ENCODE measurements at regions not wholly inside any gene's neighbourhood (a gene's known extent, or its start where the extent isn't known, plus 50 kb on each side); places are given as distances from the start of the nearest gene placed in this dataset.

- no peak for TF ChIP-seq USF1 (IDR thresholded peaks at IDR 0.05; ENCODE audit: borderline replicate concordance, low read depth)
These were observed 133.2 kb upstream of the JAG1 start (continued) for GRCh38 chr20:10807013-10807412.

GRCh38 chr20:10812759-10813327, 139.0 kb upstream of the JAG1 start:
- Histone ChIP-seq H3K4me2 (no peak overlapping the region), H3K27me3 (ENCODE audit: insufficient read depth) (no peaks in the 10 kb centered on the region), H3K9ac (no peak overlapping the region), H3F3A (replicated peaks; ENCODE audit: insufficient read depth) (no peaks in the 10 kb centered on the region), H3K4me1 (ENCODE audit: control insufficient read depth in 1 of 2, insufficient read depth in 2 of 2, low read depth in 1 of 2, low read length in 1 of 2) (no peaks in the 10 kb centered on the region), H3K4me3 (ENCODE audit: low read depth in 2 of 2, low read length in 1 of 2) (no peak overlapping the region), H2AFZ (ENCODE audit: low read depth) (no peak overlapping the region), H4K20me1 (ENCODE audit: insufficient read depth) (no peaks in the 10 kb centered on the region), H3K9me3 (no peaks in the 10 kb centered on the region), H3K36me3 (replicated peaks in 1 of 2; ENCODE audit: control insufficient read depth in 1 of 2, insufficient read depth in 2 of 2, low read length in 1 of 2) (no peaks in the 10 kb centered on the region), H3K27ac (ENCODE audit: low read depth in 2 of 2, low read length in 1 of 2) (no peak overlapping the region), H3K9me2 (no peaks in the 10 kb centered on the region), H3K79me2 (ENCODE audit: insufficient read depth) (no peaks in the 10 kb centered on the region)
- 83% methylated on average over 10 of the region's 10 CpGs for WGBS (ENCODE audit: low lambda C conversion rate)
- DNase-seq = no peak
- TF ChIP-seq, protein P1, sequence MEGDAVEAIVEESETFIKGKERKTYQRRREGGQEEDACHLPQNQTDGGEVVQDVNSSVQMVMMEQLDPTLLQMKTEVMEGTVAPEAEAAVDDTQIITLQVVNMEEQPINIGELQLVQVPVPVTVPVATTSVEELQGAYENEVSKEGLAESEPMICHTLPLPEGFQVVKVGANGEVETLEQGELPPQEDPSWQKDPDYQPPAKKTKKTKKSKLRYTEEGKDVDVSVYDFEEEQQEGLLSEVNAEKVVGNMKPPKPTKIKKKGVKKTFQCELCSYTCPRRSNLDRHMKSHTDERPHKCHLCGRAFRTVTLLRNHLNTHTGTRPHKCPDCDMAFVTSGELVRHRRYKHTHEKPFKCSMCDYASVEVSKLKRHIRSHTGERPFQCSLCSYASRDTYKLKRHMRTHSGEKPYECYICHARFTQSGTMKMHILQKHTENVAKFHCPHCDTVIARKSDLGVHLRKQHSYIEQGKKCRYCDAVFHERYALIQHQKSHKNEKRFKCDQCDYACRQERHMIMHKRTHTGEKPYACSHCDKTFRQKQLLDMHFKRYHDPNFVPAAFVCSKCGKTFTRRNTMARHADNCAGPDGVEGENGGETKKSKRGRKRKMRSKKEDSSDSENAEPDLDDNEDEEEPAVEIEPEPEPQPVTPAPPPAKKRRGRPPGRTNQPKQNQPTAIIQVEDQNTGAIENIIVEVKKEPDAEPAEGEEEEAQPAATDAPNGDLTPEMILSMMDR (IDR thresholded peaks at IDR 0.05) = no peak
- POLR2A ChIA-PET = no interaction called here
- CTCF ChIA-PET = interaction anchor here (0.7 kb wide), 1 partner anchor 11 kb away, joined by 4 read pairs; no protein-coding TSS in a partner anchor

DNA sequence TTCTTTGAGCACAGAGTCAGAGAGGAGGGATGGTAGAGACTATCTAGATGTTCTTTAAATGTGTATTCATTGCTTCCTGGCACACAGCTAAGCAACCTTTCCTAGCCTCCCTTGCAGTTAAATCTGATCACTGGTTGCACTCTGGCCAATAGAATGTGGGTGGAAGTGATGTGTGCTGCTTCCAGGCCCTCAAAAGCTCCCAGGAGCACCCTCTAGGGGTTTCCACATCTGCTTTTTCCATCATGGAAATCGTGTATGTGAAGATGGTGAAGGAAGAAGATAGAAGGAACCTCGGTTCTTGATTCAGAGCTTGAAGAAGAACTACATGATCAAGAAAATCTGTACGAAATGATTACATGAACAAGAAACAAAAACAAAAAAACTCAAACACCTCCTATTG, 149.8 kb upstream of the JAG1 start:
- Histone ChIP-seq H3K79me2 (ENCODE audit: insufficient read depth) (no peaks in the 10 kb centered on the region), H3K36me3 (replicated peaks in 1 of 2; ENCODE audit: control insufficient read depth in 1 of 2, insufficient read depth in 2 of 2, low read length in 1 of 2) (no peaks in the 10 kb centered on the region), H3K9me2 (no peaks in the 10 kb centered on the region), H2AFZ (ENCODE audit: low read depth) (no peak overlapping the region), H3K27ac (ENCODE audit: low read depth in 2 of 2, low read length in 1 of 2) (no peak overlapping the region), H3K27me3 (ENCODE audit: insufficient read depth) (no peaks in the 10 kb centered on the region), H3K4me3 (ENCODE audit: low read depth in 2 of 2, low read length in 1 of 2) (no peak overlapping the region), H3K9me3 (no peaks in the 10 kb centered on the region), H3K9ac (no peak overlapping the region), H3K4me1 (ENCODE audit: control insufficient read depth in 1 of 2, insufficient read depth in 2 of 2, low read depth in 1 of 2, low read length in 1 of 2) (no peaks in the 10 kb centered on the region), H3F3A (replicated peaks; ENCODE audit: insufficient read depth) (no peaks in the 10 kb centered on the region), H4K20me1 (ENCODE audit: insufficient read depth) (no peaks in the 10 kb centered on the region), H3K4me2 (no peak overlapping the region)
- TF ChIP-seq TEAD4 (IDR thresholded peaks at IDR 0.05; ENCODE audit: borderline replicate concordance, insufficient read depth) (no peak), FOXJ3 (CRISPR knock-in tag; IDR thresholded peaks at IDR 0.05) (no peak), GABPA (IDR thresholded peaks at IDR 0.05; ENCODE audit: low read depth) (no peak), USF2 (IDR thresholded peaks at IDR 0.05; ENCODE audit: borderline replicate concordance, low read depth, low read length) (no peak)
- ChIA-PET CTCF (interaction anchor here (0.9 to 1.3 kb wide), 2 partner anchors 10 to 28 kb away, joined by 4 to 5 read pairs; no protein-coding TSS in a partner anchor), POLR2A (no interaction called here)
- WGBS (ENCODE audit: low lambda C conversion rate) = 42% methylated on average over 3 of the region's 3 CpGs
- no peak for DNase-seq
